ENCODE measurements at regions not wholly inside any gene's neighbourhood (a gene's known extent, or its start where the extent isn't known, plus 50 kb on each side); places are given as distances from the start of the nearest gene placed in this dataset.
A peak's percentile ranks its signal among the peaks of the same experiment; 100 is the strongest.

- no peak for TF ChIP-seq ZNF274 (IDR thresholded peaks at IDR 0.05; ENCODE audit: borderline replicate concordance, extremely low read depth, low read length)
- peak in 1 of 3 experiments; percentile 16; a peak in 1 of 4 replicates for TF ChIP-seq CTCF (IDR thresholded peaks at IDR 0.05; ENCODE audit: control extremely low read depth in 1 of 3, insufficient read depth in 1 of 3, low read depth in 1 of 3, low read length in 3 of 3)
- no peak for TF ChIP-seq RFX5 (IDR thresholded peaks at IDR 0.05; ENCODE audit: borderline replicate concordance, low read depth, low read length)
- no peak for TF ChIP-seq BRCA1 (IDR thresholded peaks at IDR 0.05; ENCODE audit: low read depth, low read length)
Measured at GRCh38 chr20:60244373-60245146, 286.3 kb downstream of the CDH26 start.

All from H1 (cell line).